ENCODE measurements at regions not wholly inside any gene's neighbourhood (a gene's known extent, or its start where the extent isn't known, plus 50 kb on each side); places are given as distances from the start of the nearest gene placed in this dataset.

DNA sequence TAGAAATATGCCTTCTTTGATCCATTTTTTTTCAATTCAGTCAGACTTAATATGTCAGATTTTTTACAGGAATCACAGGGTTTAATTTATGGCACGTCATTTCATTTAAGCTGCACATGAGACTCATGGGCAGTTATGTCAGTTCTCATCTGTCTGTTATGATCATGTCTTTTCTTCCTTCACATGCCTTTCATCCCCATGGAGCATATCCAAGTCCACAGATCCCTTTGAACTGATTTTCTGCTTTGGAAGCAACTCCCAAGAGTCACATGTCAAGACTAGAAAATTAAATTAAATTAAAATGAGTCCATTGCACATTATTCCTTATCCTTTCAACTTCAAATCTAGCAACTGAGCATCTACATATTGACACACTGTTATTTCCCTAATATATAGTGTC is 1274.0 kb upstream of the C9orf72 start:
- Histone ChIP-seq H3K27me3 (ENCODE audit: control insufficient read depth, insufficient read depth, low read length) (no peaks in the 10 kb centered on the region), H3K14ac (replicated peaks; ENCODE audit: low read depth, low read length) (no peak overlapping the region), H3K4me2 (ENCODE audit: low read depth, low read length) (no peak overlapping the region), H2BK15ac (ENCODE audit: low read depth, low read length) (no peak overlapping the region), H3K79me1 (ENCODE audit: low read depth in 1 of 2, low read length in 2 of 2) (no peaks in the 10 kb centered on the region), H3K4ac (ENCODE audit: low read depth, low read length) (no peak overlapping the region), H3K36me3 (ENCODE audit: control insufficient read depth, insufficient read depth, low read length) (no peaks in the 10 kb centered on the region), H2BK120ac (ENCODE audit: low read depth, low read length) (no peak overlapping the region), H3K27ac (ENCODE audit: insufficient read depth, low read length) (no peak overlapping the region), H3K9ac (ENCODE audit: low read depth, low read length) (no peak overlapping the region), H2AFZ (replicated peaks; ENCODE audit: low read length, poor library complexity) (no peak overlapping the region), H2AK9ac (replicated peaks; ENCODE audit: low read depth, low read length, poor library complexity) (no peak overlapping the region), H2BK5ac (ENCODE audit: low read depth, low read length, poor library complexity, severe bottlenecking) (no peak overlapping the region), H3K4me1 (ENCODE audit: control insufficient read depth, insufficient read depth, low read length) (no peaks in the 10 kb centered on the region), H4K8ac (ENCODE audit: low read depth in 2 of 2, low read length in 2 of 2) (no peak overlapping the region), H4K20me1 (ENCODE audit: insufficient read depth, low read length) (no peaks in the 10 kb centered on the region), H2AK5ac (ENCODE audit: low read depth, low read length) (no peak overlapping the region), H3K9me1 (ENCODE audit: insufficient read depth, low read length) (no peaks in the 10 kb centered on the region), H3K9me3 (ENCODE audit: control insufficient read depth, insufficient read depth, low read length) (no peaks in the 10 kb centered on the region), H3K56ac (ENCODE audit: extremely low read depth, insufficient read depth, low read length) (no peak overlapping the region), H3K4me3 (ENCODE audit: insufficient read depth, low read depth, low read length) (no peak overlapping the region), H4K5ac (ENCODE audit: low read depth, low read length) (no peak overlapping the region), H4K91ac (ENCODE audit: insufficient read depth, low read depth, low read length) (no peak overlapping the region), H2BK20ac (ENCODE audit: low read depth, low read length) (no peak overlapping the region), H3K23ac (ENCODE audit: low read depth, low read length) (no peak overlapping the region), H3K18ac (ENCODE audit: low read depth, low read length) (no peak overlapping the region)
- dilution Hi-C loops (cut with HindIII; ENCODE audit: low sequenced_read_pairs, unreplicated experiment): no loop called here
- POLR2A ChIA-PET (ENCODE audit: unreplicated experiment): no interaction called here
- no peak for DNase-seq
- TF ChIP-seq, protein P1, sequence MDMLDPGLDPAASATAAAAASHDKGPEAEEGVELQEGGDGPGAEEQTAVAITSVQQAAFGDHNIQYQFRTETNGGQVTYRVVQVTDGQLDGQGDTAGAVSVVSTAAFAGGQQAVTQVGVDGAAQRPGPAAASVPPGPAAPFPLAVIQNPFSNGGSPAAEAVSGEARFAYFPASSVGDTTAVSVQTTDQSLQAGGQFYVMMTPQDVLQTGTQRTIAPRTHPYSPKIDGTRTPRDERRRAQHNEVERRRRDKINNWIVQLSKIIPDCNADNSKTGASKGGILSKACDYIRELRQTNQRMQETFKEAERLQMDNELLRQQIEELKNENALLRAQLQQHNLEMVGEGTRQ (IDR thresholded peaks at IDR 0.05; ENCODE audit: low read depth, low read length): no peak
- TF ChIP-seq MAFK (IDR thresholded peaks at IDR 0.05; ENCODE audit: low read depth, low read length) (no peak), RFX5 (IDR thresholded peaks at IDR 0.05; ENCODE audit: low read depth, low read length) (no peak), CHD1 (IDR thresholded peaks at IDR 0.05; ENCODE audit: low read depth, low read length) (no peak), SMC3 (IDR thresholded peaks at IDR 0.05; ENCODE audit: low read depth, low read length) (no peak), CEBPB (IDR thresholded peaks at IDR 0.05; ENCODE audit: low read depth, low read length) (no peak), RCOR1 (IDR thresholded peaks at IDR 0.05; ENCODE audit: insufficient replicate concordance, low read length) (no peak), FOS (IDR thresholded peaks at IDR 0.05; ENCODE audit: low read depth, low read length) (no peak), POLR2A (IDR thresholded peaks at IDR 0.05; ENCODE audit: low read depth, low read length) (no peak), MAZ (IDR thresholded peaks at IDR 0.05; ENCODE audit: borderline replicate concordance, low read depth, low read length) (no peak), NFE2L2 (IDR thresholded peaks at IDR 0.05; ENCODE audit: low read depth, low read length) (no peak)
- TF ChIP-seq, protein P2, sequence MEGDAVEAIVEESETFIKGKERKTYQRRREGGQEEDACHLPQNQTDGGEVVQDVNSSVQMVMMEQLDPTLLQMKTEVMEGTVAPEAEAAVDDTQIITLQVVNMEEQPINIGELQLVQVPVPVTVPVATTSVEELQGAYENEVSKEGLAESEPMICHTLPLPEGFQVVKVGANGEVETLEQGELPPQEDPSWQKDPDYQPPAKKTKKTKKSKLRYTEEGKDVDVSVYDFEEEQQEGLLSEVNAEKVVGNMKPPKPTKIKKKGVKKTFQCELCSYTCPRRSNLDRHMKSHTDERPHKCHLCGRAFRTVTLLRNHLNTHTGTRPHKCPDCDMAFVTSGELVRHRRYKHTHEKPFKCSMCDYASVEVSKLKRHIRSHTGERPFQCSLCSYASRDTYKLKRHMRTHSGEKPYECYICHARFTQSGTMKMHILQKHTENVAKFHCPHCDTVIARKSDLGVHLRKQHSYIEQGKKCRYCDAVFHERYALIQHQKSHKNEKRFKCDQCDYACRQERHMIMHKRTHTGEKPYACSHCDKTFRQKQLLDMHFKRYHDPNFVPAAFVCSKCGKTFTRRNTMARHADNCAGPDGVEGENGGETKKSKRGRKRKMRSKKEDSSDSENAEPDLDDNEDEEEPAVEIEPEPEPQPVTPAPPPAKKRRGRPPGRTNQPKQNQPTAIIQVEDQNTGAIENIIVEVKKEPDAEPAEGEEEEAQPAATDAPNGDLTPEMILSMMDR (conservative IDR thresholded peaks at IDR 0.05; ENCODE audit: low read depth, low read length): no peak
- CTCF ChIA-PET: no interaction called here
- WGBS, 2 experiments (ENCODE audit: extremely low coverage in 2 of 2, insufficient read length in 1 of 2): 50% methylated on average over 1 of the region's 1 CpG; no CpG with 5 or more reads in 1 of the 2 experiments
- intact Hi-C loops (cut with micrococcal nuclease): no loop called here
- BruUV-seq (replicated peaks): no TSS peak
- in situ Hi-C loops (cut with MboI; ENCODE audit: low sequenced_read_pairs): no loop called here
- no peak for ATAC-seq (ENCODE audit: low read depth)
